ENCODE measurements at regions not wholly inside any gene's neighbourhood (a gene's known extent, or its start where the extent isn't known, plus 50 kb on each side); places are given as distances from the start of the nearest gene placed in this dataset.

DNA sequence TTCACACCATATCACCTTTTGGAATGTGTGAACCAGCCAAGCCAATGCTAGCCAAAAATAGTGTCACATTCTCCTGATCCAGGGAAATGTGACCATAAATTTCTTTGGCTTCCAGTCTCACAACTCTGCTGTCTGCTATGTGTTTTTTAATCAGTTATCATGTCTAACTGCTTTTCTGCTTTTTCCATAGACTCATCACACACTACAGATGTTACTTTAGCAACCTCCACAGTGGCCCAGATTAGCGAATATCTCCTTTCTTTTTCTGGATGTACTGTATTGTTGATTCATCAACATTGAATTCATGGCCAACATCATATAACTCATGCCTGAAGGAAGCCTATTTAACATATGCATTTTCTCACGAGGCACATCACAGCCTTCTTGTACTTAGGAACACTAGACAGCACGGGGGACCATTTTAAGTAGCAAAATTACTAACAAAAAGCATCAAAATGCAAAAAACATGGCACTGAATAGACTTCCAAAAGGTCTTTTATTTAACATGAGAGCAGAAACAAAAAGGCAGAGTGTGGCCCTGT is 73.1 kb upstream of the POU2AF2 start:
- TF ChIP-seq, protein P1, sequence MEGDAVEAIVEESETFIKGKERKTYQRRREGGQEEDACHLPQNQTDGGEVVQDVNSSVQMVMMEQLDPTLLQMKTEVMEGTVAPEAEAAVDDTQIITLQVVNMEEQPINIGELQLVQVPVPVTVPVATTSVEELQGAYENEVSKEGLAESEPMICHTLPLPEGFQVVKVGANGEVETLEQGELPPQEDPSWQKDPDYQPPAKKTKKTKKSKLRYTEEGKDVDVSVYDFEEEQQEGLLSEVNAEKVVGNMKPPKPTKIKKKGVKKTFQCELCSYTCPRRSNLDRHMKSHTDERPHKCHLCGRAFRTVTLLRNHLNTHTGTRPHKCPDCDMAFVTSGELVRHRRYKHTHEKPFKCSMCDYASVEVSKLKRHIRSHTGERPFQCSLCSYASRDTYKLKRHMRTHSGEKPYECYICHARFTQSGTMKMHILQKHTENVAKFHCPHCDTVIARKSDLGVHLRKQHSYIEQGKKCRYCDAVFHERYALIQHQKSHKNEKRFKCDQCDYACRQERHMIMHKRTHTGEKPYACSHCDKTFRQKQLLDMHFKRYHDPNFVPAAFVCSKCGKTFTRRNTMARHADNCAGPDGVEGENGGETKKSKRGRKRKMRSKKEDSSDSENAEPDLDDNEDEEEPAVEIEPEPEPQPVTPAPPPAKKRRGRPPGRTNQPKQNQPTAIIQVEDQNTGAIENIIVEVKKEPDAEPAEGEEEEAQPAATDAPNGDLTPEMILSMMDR (IDR thresholded peaks at IDR 0.05 in 2 of 3, conservative IDR thresholded peaks at IDR 0.05 in 1 of 3; ENCODE audit: borderline replicate concordance in 1 of 3, insufficient read depth in 1 of 3, low read depth in 2 of 3, low read length in 2 of 3) = no peak
- TF ChIP-seq FOSL1 (IDR thresholded peaks at IDR 0.05; ENCODE audit: low read depth) (no peak), SIN3A (IDR thresholded peaks at IDR 0.05; ENCODE audit: low read depth) (no peak), RAD21 (IDR thresholded peaks at IDR 0.05; ENCODE audit: low read depth) (no peak), POLR2A (IDR thresholded peaks at IDR 0.05; ENCODE audit: borderline replicate concordance, extremely low read depth, insufficient read depth, insufficient read length) (no peak), EZH2 (IDR thresholded peaks at IDR 0.05) (no peak), JUND (IDR thresholded peaks at IDR 0.05) (no peak), TCF7L2 (IDR thresholded peaks at IDR 0.05; ENCODE audit: borderline replicate concordance, extremely low read depth, insufficient read depth, insufficient read length) (no peak), SRF (IDR thresholded peaks at IDR 0.05; ENCODE audit: low read depth) (no peak), ZFX (IDR thresholded peaks at IDR 0.05) (no peak)
- TF ChIP-seq, protein P2, sequence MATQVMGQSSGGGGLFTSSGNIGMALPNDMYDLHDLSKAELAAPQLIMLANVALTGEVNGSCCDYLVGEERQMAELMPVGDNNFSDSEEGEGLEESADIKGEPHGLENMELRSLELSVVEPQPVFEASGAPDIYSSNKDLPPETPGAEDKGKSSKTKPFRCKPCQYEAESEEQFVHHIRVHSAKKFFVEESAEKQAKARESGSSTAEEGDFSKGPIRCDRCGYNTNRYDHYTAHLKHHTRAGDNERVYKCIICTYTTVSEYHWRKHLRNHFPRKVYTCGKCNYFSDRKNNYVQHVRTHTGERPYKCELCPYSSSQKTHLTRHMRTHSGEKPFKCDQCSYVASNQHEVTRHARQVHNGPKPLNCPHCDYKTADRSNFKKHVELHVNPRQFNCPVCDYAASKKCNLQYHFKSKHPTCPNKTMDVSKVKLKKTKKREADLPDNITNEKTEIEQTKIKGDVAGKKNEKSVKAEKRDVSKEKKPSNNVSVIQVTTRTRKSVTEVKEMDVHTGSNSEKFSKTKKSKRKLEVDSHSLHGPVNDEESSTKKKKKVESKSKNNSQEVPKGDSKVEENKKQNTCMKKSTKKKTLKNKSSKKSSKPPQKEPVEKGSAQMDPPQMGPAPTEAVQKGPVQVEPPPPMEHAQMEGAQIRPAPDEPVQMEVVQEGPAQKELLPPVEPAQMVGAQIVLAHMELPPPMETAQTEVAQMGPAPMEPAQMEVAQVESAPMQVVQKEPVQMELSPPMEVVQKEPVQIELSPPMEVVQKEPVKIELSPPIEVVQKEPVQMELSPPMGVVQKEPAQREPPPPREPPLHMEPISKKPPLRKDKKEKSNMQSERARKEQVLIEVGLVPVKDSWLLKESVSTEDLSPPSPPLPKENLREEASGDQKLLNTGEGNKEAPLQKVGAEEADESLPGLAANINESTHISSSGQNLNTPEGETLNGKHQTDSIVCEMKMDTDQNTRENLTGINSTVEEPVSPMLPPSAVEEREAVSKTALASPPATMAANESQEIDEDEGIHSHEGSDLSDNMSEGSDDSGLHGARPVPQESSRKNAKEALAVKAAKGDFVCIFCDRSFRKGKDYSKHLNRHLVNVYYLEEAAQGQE (IDR thresholded peaks at IDR 0.05; ENCODE audit: low read depth) = no peak
- TF ChIP-seq, protein P3, sequence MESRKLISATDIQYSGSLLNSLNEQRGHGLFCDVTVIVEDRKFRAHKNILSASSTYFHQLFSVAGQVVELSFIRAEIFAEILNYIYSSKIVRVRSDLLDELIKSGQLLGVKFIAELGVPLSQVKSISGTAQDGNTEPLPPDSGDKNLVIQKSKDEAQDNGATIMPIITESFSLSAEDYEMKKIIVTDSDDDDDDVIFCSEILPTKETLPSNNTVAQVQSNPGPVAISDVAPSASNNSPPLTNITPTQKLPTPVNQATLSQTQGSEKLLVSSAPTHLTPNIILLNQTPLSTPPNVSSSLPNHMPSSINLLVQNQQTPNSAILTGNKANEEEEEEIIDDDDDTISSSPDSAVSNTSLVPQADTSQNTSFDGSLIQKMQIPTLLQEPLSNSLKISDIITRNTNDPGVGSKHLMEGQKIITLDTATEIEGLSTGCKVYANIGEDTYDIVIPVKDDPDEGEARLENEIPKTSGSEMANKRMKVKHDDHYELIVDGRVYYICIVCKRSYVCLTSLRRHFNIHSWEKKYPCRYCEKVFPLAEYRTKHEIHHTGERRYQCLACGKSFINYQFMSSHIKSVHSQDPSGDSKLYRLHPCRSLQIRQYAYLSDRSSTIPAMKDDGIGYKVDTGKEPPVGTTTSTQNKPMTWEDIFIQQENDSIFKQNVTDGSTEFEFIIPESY (IDR thresholded peaks at IDR 0.05; ENCODE audit: extremely low read depth, insufficient replicate concordance, low read length) = no peak
- TF ChIP-seq, protein P4, sequence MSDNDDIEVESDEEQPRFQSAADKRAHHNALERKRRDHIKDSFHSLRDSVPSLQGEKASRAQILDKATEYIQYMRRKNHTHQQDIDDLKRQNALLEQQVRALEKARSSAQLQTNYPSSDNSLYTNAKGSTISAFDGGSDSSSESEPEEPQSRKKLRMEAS (IDR thresholded peaks at IDR 0.05) = no peak
